Omental fat pad (tissue), 3 donors: ENCODE measurements at regions not wholly inside any gene's neighbourhood (a gene's known extent, or its start where the extent isn't known, plus 50 kb on each side); places are given as distances from the start of the nearest gene placed in this dataset.

Experiments used
- ATAC-seq: fragments of 150-250 bp; one replicate; pipeline ENCODE4 v1.9.1; 2016; ENCODE audit warnings: mild to moderate bottlenecking, moderate library complexity; ENCODE audit not compliant: low FRiP score
- DNase-seq: peaks from one replicate; pipeline ENCODE4 v3.0.0-alpha.2; 2019; ENCODE audit warnings: low spot score
- CTCF ChIP-seq, 3 donors: fragments of 450-650 bp; IDR thresholded peaks; one replicate each; pipeline ENCODE4 v1.5.1; 2016 to 2017; ENCODE audit warnings: antibody characterized with exemption in 3 of 3, mild to moderate bottlenecking in 3 of 3, moderate library complexity in 2 of 3

GRCh38 chr2:163264341-163264740 lies 425.8 kb upstream of the KCNH7 start:
- TF ChIP-seq CTCF (IDR thresholded peaks at IDR 0.05), result no peak
- no peak for DNase-seq
- ATAC-seq, result no peak

GRCh38 chr2:163259489-163259888 lies 420.9 kb upstream of the KCNH7 start:
- ATAC-seq (no peak), DNase-seq (no peak)
- no peak for TF ChIP-seq CTCF (IDR thresholded peaks at IDR 0.05)

- no peak for TF ChIP-seq CTCF (IDR thresholded peaks at IDR 0.05)
- no peak for DNase-seq
- no peak for ATAC-seq
These were observed 416.5 kb upstream of the KCNH7 start for GRCh38 chr2:163255086-163255485.

GRCh38 chr2:163253621-163254285 lies 415.2 kb upstream of the KCNH7 start:
- no peak for TF ChIP-seq CTCF (IDR thresholded peaks at IDR 0.05)
- no peak for ATAC-seq

GRCh38 chr2:163252199-163252598 lies 413.6 kb upstream of the KCNH7 start:
- no peak for TF ChIP-seq CTCF (IDR thresholded peaks at IDR 0.05)
- DNase-seq (no peak), ATAC-seq (no peak)

More at GRCh38 chr2:163253621-163254285, 415.2 kb upstream of the KCNH7 start:
- DNase-seq, result no peak

- no peak for TF ChIP-seq CTCF (IDR thresholded peaks at IDR 0.05)
- DNase-seq (no peak), ATAC-seq (no peak)
These were observed 410.0 kb upstream of the KCNH7 start for GRCh38 chr2:163248376-163249253.
